ENCODE measurements at regions not wholly inside any gene's neighbourhood (a gene's known extent, or its start where the extent isn't known, plus 50 kb on each side); places are given as distances from the start of the nearest gene placed in this dataset.
"Not testable (repeated sequence)": the region's sequence is repeated elsewhere in the genome, so short reads cannot be mapped to it uniquely, and the experiment has no call there.

DNA sequence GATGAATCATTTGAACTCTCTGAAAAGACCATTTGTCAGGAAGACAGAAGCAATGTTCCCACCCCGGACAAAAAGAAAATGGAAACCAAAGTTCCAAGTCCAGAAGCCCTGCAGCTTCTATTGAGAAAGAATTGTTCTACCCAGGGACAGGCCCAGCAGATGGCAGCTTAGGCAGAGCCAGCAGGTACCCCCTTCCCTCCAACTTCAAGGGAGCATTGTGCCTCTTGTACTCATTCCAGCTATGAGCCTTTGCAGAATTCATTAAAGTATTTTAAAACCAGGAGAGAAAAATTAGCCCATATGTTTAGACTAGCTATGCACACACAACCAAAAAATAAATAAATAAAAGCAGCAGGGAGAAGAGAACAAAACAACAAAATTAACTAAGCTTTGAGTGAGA lies 85.2 kb upstream of the KCND3 start:
- ATAC-seq (no peak), DNase-seq (no peak)
- H3K4me3 Mint-ChIP-seq: no peak overlapping the region
- H3K9me3 Mint-ChIP-seq: no peaks in the 10 kb centered on the region
- peaks cover 7% of the 10 kb centered on the region for H3K27me3 Mint-ChIP-seq
- H3K27ac Mint-ChIP-seq: no peak overlapping the region
- H3K4me1 Mint-ChIP-seq: no peaks in the 10 kb centered on the region

DNA sequence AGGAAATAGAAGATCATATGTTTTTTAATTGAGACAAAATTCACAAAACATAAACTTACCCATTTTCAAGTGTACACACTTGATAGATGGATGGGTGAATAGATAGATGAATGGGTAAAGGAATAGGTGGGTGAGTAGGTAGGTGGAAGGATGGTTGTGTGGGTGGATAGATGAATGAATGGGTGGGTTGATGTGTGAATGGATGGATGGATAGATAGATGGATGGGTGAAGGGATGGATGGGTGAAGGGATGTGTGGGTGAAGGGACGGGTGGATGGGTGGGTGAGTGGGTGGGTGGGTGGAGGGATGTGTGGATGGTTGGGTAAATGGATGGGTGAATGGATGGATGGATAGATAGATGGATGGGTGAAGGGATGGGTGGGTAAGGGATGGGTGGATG lies 86.1 kb upstream of the KCND3 start:
- no peaks in the 10 kb centered on the region for H3K4me1 Mint-ChIP-seq
- H3K27me3 Mint-ChIP-seq: peaks cover 8% of the 10 kb centered on the region
- H3K27ac Mint-ChIP-seq: no peak overlapping the region
- no peak for ATAC-seq
- H3K4me3 Mint-ChIP-seq: no peak overlapping the region
- no peaks in the 10 kb centered on the region for H3K9me3 Mint-ChIP-seq
- DNase-seq: no peak

DNA sequence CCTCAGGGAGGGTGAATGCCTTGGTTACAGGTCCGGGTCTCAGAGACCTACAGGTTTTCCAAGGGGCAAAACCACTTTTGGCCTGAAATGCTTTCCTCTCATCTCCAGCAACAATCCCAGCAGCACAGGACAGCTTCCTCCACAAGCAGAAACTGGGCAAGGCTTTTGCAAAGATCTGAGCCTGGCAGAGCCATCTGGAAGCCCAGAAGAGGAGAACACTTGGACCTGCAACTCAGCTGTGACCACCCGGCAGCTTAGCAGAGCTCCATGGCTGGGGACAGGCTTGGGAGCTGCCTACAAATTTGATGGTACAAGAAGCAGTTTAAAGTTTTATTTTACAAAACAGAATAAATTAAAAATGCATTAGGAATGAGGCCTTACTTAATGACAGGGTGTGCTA lies 90.0 kb upstream of the KCND3 start:
- Mint-ChIP-seq H3K27ac (no peak overlapping the region), H3K9me3 (peaks cover 0 to 8% of the 10 kb centered on the region in 2 donors), H3K27me3 (peaks cover 21% of the 10 kb centered on the region), H3K4me1 (no peaks in the 10 kb centered on the region), H3K4me3 (no peak overlapping the region)
- DNase-seq: no peak
- no peak for ATAC-seq

DNA sequence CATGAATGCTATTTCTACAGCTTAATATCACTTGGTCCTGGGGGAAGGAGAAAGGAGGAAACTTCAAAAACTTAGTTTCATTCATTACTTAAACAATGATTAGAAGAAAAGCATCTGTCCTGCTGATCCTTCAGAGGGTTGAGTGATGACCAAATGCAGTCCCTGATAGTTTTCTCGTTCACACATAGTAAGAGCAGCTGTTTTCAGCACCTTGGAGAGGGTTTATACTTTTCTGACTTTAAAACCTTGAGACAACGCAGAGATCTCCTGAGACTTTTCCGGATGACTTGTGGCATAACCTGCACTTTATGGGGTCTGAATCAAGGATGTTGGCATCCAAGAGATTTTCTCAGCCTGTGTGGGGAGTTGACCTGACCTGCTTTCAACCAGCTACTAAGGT lies 94.0 kb upstream of the KCND3 start:
- Mint-ChIP-seq H3K27me3 (peaks cover 43% of the 10 kb centered on the region), H3K4me1 (no peaks in the 10 kb centered on the region), H3K4me3 (no peak overlapping the region), H3K27ac (no peak overlapping the region), H3K9me3 (peaks cover 0 to 8% of the 10 kb centered on the region in 2 donors)
- no peak for DNase-seq
- ATAC-seq: no peak

DNA sequence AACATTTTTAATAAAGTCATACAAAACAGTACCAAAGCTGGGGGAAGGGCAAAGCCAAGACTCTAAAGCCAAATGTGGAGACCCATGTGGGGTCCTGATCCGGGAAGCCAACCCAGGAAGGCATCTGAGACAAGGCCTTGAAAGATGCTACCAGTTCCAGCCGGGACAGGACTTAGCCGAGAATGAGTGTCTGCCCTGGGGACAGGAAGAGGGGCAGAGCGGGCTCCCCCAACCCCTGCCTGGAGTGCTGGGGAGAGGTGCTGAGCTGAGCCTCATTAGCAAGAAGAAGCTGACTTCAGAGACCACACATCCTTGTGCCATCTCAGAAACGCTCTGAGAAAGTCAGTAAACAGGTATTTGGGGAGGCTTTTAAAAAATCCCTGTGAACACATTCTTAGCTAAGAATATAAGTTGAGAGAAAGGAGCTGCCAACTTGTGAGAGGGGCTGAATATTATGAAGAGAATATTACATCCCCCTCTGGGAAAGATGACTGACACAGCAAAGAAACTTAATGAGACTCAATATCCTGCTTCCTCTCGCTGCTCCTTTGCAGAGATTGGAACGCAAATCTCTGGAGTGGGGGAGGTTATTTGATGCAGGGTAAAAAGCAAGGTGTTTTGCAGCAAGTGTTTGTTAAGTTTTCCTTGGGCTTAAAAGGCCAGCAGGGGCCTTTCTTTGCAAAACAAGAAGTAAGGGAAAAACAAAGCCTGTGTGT lies 103.3 kb upstream of the KCND3 start:
- Mint-ChIP-seq H3K9me3 (no peaks in the 10 kb centered on the region), H3K4me1 (no peaks in the 10 kb centered on the region), H3K27ac (no peak overlapping the region), H3K27me3 (peaks cover 43% of the 10 kb centered on the region), H3K4me3 (no peak overlapping the region)
- ATAC-seq: no peak
- DNase-seq: no peak

DNA sequence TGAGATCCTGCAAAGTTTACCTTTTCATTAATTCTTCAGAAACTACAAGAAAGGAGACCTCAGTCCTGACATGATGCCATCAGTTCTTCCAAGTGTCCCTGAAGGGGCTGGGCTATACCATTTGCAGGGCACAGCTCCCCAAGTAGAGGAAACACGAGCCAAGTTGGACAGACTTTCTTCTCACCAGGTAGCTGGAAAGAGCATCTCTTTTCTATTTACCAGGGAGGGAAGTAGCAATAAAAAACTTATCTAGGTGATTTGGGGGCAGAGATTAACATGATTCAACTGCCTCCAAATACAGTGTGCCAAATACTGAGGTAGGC lies 103.9 kb upstream of the KCND3 start:
- Mint-ChIP-seq H3K4me3 (no peak overlapping the region), H3K9me3 (no peaks in the 10 kb centered on the region), H3K27me3 (peaks cover 38% of the 10 kb centered on the region), H3K4me1 (no peaks in the 10 kb centered on the region), H3K27ac (no peak overlapping the region)
- DNase-seq: no peak
- ATAC-seq: no peak

DNA sequence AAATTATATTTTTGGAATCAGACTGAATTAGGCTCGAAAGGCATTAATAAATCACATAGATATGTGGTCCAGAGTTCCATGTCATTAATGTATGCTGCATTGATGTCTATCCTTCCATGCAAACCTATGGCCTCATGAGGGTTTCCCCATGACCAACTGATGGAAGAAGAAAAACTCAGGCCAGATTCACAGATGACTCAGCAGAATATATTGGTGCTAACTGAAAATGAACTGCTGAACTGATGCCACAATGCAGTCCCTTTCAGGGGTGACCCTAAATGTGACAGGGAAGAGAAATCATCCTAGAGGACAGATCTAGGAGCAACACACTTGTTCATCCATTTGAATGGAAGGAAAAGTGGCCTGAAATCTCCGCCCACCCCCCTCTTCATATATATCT lies 110.5 kb upstream of the KCND3 start:
- no peak for ATAC-seq
- H3K4me1 Mint-ChIP-seq: no peaks in the 10 kb centered on the region
- H3K27ac Mint-ChIP-seq: no peak overlapping the region
- DNase-seq: no peak
- H3K9me3 Mint-ChIP-seq: no peaks in the 10 kb centered on the region
- H3K27me3 Mint-ChIP-seq: peaks cover 11% of the 10 kb centered on the region
- no peak overlapping the region for H3K4me3 Mint-ChIP-seq

DNA sequence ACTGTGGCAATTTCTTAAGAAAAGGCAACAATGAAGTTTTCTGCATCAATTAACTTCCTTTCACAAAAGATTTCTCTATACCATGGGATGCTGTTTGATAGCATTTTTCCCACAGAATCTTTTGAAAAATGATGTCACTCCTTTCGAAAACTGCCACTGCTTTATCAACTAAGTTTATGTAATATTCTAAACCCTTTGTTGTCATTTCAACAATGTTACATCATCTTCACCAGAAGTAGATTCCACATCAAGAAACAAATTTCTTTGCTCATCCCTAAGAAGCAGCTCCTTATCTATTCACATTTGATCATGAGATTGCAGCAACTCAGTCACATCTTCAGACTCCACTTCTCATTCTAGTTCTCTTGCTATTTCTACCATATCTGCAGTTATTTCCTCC lies 116.1 kb upstream of the KCND3 start:
- DNase-seq (no peak), ATAC-seq (no peak)
- Mint-ChIP-seq H3K4me3 (no peak overlapping the region), H3K27me3 (peaks cover 35% of the 10 kb centered on the region), H3K4me1 (no peaks in the 10 kb centered on the region), H3K27ac (no peak overlapping the region), H3K9me3 (no peaks in the 10 kb centered on the region)

DNA sequence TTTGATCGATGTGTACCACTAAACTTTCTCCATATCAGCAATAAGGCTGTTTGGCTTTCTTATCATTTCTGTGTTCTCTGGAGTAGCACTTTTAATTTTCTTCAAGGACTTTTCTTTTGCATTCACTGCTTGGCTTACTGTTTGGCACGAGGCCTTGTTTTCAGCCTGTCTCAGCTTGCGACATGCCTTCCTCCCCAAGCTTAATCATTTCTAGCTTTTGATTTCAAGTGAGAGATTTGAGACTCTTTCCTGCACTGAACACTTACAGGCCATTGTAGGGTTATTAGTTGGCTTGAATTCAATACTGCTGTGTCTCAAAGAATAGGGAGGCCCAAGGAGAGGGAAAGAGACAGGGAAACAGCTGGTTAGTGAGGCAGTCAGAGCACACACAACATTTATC lies 120.6 kb upstream of the KCND3 start:
- H3K9me3 Mint-ChIP-seq: no peaks in the 10 kb centered on the region
- peaks cover 40% of the 10 kb centered on the region for H3K27me3 Mint-ChIP-seq
- no peaks in the 10 kb centered on the region for H3K4me1 Mint-ChIP-seq
- no peak for DNase-seq
- H3K27ac Mint-ChIP-seq: no peak overlapping the region
- no peak for ATAC-seq
- H3K4me3 Mint-ChIP-seq: no peak overlapping the region

DNA sequence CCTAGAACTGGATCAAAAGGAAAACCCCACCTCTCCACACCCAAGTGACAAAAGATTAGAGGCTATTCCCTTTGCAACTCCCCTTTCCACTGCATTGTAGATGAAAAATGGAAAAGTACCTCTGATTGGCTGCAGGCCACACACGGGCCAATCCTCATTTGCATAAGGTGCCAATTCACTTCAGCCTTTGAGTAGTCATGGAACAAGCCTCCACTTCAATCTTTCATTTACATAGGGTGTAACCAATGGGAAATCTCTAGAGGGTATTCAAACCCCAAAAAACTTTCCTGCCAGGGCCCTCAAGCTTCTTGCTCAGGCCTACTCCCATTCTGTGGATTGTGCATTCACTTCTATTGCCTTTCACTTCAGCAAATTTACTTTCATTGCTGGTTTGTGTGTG lies 122.3 kb upstream of the KCND3 start:
- ATAC-seq (no peak), DNase-seq (no peak)
- Mint-ChIP-seq H3K4me1 (no peaks in the 10 kb centered on the region), H3K4me3 (no peak overlapping the region), H3K27ac (no peak overlapping the region), H3K27me3 (peaks cover 42% of the 10 kb centered on the region), H3K9me3 (no peaks in the 10 kb centered on the region)

DNA sequence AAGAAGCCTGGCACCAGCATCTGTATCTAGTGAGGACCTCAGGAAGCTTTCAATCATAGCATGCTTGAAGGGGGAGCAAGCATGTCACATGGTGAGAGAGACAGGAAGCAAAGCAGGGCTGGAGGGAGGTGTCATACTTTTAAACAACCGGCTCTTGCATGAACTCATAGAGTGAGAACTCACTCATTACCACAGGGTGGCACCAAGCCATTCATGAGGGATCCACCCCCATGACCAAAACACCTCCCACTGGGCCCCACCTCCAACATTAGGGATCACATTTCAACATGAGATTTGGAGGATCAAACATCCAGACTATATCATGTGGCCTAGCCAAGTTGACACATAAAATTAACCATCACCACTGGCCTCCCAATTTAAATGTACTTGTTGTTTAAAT lies 125.1 kb upstream of the KCND3 start:
- ATAC-seq: no peak
- Mint-ChIP-seq H3K27me3 (peaks cover 30% of the 10 kb centered on the region), H3K9me3 (no peaks in the 10 kb centered on the region), H3K4me1 (no peaks in the 10 kb centered on the region), H3K27ac (no peak overlapping the region), H3K4me3 (no peak overlapping the region)
- no peak for DNase-seq

DNA sequence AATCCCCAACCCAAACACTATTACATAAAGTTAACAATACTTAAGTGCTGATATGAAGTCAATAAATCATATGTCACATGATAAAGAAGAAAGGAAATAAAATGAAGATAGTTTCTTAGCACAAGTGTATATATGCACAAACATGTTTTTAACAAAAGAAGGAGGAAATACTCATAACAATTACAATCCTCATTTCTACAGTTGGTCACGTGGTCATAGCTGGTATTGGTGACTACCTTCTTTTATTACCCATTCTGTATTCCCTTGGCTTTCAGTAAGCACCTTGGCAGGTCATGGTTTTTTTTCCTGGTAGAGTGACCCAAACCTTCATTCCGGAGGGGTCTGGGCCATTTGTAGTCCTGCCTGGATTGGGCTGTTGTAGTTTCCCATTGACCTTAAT lies 137.1 kb upstream of the KCND3 start:
- Mint-ChIP-seq H3K9me3 (no peaks in the 10 kb centered on the region), H3K27me3 (no peaks in the 10 kb centered on the region), H3K27ac (no peak overlapping the region), H3K4me1 (no peaks in the 10 kb centered on the region), H3K4me3 (no peak overlapping the region)
- no peak for ATAC-seq
- DNase-seq: no peak

DNA sequence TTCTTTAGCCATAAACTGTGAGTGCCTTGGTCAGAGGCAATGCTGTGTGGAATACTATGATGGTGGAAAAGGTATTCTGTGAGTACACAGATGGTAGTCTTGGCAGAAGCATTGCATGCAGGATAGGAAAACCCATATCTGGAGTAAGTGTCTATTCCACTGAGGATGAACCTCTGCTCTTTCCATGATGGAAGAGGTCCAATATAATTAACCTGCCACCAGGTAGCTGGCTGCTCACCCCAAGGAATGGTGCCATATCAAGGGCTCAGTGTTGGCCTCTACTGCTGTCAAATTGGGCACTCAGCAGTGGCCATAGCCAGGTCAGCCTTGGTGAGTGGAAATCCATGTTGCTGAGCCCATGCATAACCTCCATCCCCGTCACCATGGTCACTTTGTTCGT lies 138.1 kb upstream of the KCND3 start:
- H3K4me3 Mint-ChIP-seq, H3K27ac Mint-ChIP-seq, DNase-seq, H3K4me1 Mint-ChIP-seq, H3K9me3 Mint-ChIP-seq, H3K27me3 Mint-ChIP-seq, ATAC-seq: not testable (repeated sequence)

DNA sequence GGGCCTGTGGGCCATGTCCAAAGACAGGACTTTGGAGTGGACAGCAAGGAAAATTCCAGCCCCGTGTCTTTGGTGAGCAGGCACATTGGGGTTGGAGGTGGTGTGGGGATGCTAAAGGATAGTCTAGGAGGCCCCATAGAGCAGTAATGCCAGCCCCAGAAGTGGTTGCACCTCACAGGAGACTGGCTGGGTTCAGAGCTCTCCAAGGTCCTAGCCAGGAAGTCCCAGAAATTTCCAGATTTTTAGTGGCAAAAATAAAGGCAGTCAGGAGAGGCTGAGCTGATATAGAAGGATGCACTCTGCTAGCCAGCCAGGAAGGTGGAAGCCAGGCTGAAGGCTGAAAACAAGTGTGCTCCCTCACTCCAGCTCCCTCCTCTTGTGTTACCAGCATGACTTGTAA lies 144.0 kb upstream of the KCND3 start:
- no peaks in the 10 kb centered on the region for H3K9me3 Mint-ChIP-seq
- H3K4me3 Mint-ChIP-seq: no peak overlapping the region
- no peaks in the 10 kb centered on the region for H3K4me1 Mint-ChIP-seq
- peaks cover 6% of the 10 kb centered on the region for H3K27me3 Mint-ChIP-seq
- H3K27ac Mint-ChIP-seq: no peak overlapping the region
- ATAC-seq (no peak), DNase-seq (no peak)

DNA sequence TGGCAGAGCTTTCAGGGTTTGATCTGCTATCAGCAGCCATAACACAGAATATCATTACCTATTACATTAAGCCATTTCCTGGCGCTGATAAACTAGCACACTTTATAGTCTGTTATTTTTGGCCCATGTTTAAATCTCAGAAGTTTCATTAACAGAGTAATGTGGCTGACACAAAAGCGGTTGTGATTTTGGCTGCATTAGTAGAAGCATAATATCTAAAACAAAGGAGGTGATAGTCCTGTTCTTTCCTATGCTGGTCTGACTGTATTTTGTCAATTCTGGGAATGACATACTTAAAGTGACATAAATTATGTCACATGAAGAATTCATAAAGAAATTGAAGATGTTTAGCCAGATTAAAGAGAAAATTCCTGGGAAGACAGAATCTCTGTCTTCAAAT lies 151.3 kb upstream of the KCND3 start:
- no peaks in the 10 kb centered on the region for H3K4me1 Mint-ChIP-seq
- no peak overlapping the region for H3K27ac Mint-ChIP-seq
- no peak for DNase-seq
- peaks cover 31% of the 10 kb centered on the region for H3K27me3 Mint-ChIP-seq
- ATAC-seq: no peak
- no peak overlapping the region for H3K4me3 Mint-ChIP-seq
- no peaks in the 10 kb centered on the region for H3K9me3 Mint-ChIP-seq

DNA sequence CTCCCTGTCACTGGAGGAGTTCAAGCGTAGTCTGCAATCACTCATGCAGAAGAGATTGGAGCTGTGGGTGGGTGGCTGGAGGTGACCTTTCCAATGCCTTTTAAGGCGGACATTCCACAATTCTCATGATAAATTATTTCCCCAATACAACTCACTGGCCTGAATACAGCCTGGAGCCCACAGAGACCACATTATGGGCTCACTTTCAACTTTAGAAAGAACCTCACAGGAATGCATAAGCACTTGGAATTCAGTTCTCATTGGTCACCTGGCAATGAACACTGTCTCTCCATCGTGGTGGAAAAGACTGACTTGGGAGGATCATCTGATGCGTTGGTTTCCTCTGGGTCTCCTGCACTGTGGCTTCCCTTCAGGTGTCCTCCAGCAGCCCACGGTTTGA lies 151.8 kb upstream of the KCND3 start:
- Mint-ChIP-seq H3K9me3 (no peaks in the 10 kb centered on the region), H3K27ac (no peak overlapping the region), H3K4me1 (no peaks in the 10 kb centered on the region), H3K27me3 (peaks cover 31% of the 10 kb centered on the region), H3K4me3 (no peak overlapping the region)
- no peak for ATAC-seq
- no peak for DNase-seq

DNA sequence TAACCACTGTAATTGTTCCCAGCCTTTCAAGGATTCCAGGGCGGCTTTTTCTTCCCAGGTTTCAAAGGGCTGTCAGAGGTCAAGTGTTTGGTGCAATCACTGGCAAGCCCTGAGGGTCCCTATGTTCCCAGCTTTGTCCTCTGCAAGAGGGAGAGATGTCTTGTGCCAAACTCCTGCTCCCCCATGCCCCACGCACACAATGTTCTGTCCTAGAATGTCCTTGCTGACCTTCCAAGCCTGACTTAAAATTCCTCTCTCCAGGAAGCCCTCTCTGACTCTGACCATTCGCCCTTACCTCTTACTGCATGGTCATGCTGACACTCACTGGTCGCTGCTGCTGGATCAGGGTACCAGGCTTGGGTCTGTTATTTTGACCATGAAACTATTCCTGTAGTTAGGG lies 152.5 kb upstream of the KCND3 start:
- H3K4me1 Mint-ChIP-seq: no peaks in the 10 kb centered on the region
- H3K4me3 Mint-ChIP-seq: no peak overlapping the region
- no peaks in the 10 kb centered on the region for H3K9me3 Mint-ChIP-seq
- no peak for DNase-seq
- no peak overlapping the region for H3K27ac Mint-ChIP-seq
- H3K27me3 Mint-ChIP-seq: peaks cover 31% of the 10 kb centered on the region
- no peak for ATAC-seq
